ENCODE measurements at regions not wholly inside any gene's neighbourhood (a gene's known extent, or its start where the extent isn't known, plus 50 kb on each side); places are given as distances from the start of the nearest gene placed in this dataset.
"Not testable (repeated sequence)": the region's sequence is repeated elsewhere in the genome, so short reads cannot be mapped to it uniquely, and the experiment has no call there.

DNA sequence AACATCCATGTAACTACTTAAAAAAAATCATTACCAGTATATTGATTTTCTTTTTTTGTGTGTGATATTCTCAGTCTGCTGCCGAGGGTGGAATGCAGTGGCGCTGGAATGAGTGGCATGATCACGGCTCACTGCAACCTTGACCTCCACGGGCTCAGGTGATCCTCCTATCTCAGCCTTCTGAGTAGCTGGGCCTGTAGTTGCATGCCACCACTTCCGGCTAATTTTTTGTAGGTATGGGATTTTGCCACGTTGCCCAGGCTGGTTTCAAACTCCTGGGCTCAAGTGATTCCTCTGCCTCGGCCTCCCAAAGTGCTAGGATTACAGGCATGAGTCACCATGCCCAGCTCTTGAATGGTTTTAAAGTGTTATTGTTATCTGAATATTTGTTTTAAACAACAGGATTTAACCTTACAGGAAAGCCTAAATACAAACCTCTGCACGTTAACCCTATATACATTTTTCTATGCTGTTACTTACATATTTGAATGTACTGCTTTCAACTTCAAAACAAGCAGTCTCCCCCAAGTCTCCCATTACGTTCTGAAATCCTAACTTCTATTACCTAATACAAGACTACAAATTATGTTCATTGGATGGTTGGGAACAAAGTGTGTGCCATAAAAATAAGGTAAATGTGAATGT is 61.7 kb downstream of the KPNA2 start:
- peaks cover 0 to 1% (median 0%) of the 10 kb centered on the region in 5 donors for H3K36me3 Mint-ChIP-seq
- CTCF ChIA-PET: no interaction called here
- H3K9me3 Mint-ChIP-seq: no peaks in the 10 kb centered on the region

DNA sequence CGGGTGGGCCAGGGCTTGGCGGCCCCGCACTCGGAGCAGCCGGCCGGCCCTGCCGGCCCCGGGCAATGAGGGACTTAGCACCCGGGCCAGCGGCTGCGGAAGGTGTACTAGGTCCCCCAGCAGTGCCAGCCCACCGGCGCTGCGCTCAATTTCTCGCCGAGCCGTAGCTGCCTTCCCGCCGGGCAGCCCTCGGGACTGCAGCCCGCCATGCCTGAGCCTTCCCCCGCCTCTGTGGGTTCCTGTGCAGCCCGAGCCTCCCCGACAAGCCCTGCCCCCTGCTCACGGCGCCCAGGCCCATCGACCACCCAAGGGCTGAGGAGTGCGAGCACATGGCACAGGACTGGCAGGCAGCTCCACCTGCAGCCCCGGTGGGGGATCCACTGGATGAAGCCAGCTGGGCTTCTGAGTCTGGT is 63.8 kb downstream of the KPNA2 start:
- DNase-seq; ATAC-seq; H3K4me3 Mint-ChIP-seq; CTCF ChIA-PET; H3K9me3 ChIP-seq (ENCODE audit: control insufficient read depth in 2 of 3, low read length in 3 of 3); intact Hi-C loops (cut with micrococcal nuclease); H3K9me3 Mint-ChIP-seq; H3K27ac Mint-ChIP-seq; H3K27me3 ChIP-seq (ENCODE audit: control insufficient read depth in 2 of 2, insufficient read depth in 2 of 2, low read length in 2 of 2); H3K27ac ChIP-seq (ENCODE audit: low read depth, low read length); H3K4me3 ChIP-seq (ENCODE audit: low read length); H3K36me3 Mint-ChIP-seq; H3K36me3 ChIP-seq (ENCODE audit: control insufficient read depth in 2 of 3, insufficient read depth in 3 of 3, low read length in 3 of 3): not testable (repeated sequence)
- H3K27me3 Mint-ChIP-seq: peaks cover 0 to 18% (median 0%) of the 10 kb centered on the region in 5 donors
- H3K4me1 ChIP-seq (ENCODE audit: control insufficient read depth in 2 of 2, insufficient read depth in 2 of 2, low read length in 2 of 2): peaks cover 0 to 20% of the 10 kb centered on the region in 2 donors
- peaks cover 10 to 32% (median 26%) of the 10 kb centered on the region in 7 donors for H3K4me1 Mint-ChIP-seq
- POLR2A ChIA-PET: interaction anchor here (0.6 kb wide), 1 partner anchor 202 kb away, joined by 3 read pairs; no protein-coding TSS in a partner anchor

More for the DNA sequence above, 61.7 kb downstream of the KPNA2 start:
- no peaks in the 10 kb centered on the region for H3K9me3 ChIP-seq (ENCODE audit: control insufficient read depth in 2 of 3, low read length in 3 of 3)
- no peaks in the 10 kb centered on the region for H3K27me3 ChIP-seq (ENCODE audit: control insufficient read depth in 2 of 2, insufficient read depth in 2 of 2, low read length in 2 of 2)
- Mint-ChIP-seq H3K27me3 (peaks cover 0 to 13% (median 0%) of the 10 kb centered on the region in 5 donors), H3K27ac (no peak overlapping the region), H3K4me3 (no peak overlapping the region), H3K4me1 (peaks cover 0 to 14% (median 6%) of the 10 kb centered on the region in 7 donors)
- H3K4me1 ChIP-seq (ENCODE audit: control insufficient read depth in 2 of 2, insufficient read depth in 2 of 2, low read length in 2 of 2): peaks cover 0 to 4% of the 10 kb centered on the region in 2 donors
- DNase-seq (no peak), ATAC-seq (no peak)
- intact Hi-C loops (cut with micrococcal nuclease): no loop called here
- POLR2A ChIA-PET: interaction anchor here (1.0 kb wide), 1 partner anchor 194 kb away, joined by 3 read pairs; the partner anchor contains the start of gene ARSG
- no peak overlapping the region for H3K4me3 ChIP-seq (ENCODE audit: low read length)
- no peak overlapping the region for H3K27ac ChIP-seq (ENCODE audit: low read depth, low read length)
- H3K36me3 ChIP-seq (ENCODE audit: control insufficient read depth in 2 of 3, insufficient read depth in 3 of 3, low read length in 3 of 3): peaks cover 0 to 4% (median 0%) of the 10 kb centered on the region in 3 experiments

DNA sequence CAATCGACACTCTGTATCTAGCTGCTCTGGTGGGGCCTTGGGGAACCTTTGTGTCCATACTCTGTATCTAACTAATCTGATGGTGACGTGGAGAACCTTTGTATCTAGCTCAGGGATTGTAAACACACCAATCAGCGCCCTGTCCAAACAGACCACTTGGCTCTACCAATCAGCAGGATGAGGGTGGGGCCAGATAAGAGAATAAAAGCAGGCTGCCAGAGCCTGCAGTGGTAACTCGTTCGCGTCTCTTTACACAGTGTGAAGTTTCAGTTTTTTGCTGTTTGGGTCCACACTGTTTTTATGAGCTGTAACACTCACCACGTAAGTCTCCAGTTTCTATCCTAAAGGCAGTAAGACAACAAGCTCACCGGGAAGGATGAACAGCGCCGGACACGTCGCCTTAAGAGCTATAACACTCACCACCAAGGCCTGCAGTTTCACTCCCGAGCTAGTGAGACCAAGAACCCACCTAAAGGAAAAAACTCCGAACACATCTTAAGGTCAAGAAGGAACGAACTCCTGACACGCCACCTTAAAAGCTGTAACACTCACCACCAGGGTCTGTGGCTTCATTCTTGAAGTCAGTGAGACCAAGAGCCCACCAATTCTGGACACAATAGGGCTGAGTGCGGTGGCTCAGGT is 64.6 kb downstream of the KPNA2 start:
- Histone ChIP-seq H3K4me1 (ENCODE audit: control insufficient read depth in 2 of 2, insufficient read depth in 2 of 2, low read length in 2 of 2) (peaks cover 3 to 20% of the 10 kb centered on the region in 2 donors), H3K27me3 (ENCODE audit: control insufficient read depth in 2 of 2, insufficient read depth in 2 of 2, low read length in 2 of 2) (no peaks in the 10 kb centered on the region), H3K4me3 (ENCODE audit: low read length) (no peak overlapping the region), H3K36me3 (ENCODE audit: control insufficient read depth in 2 of 3, insufficient read depth in 3 of 3, low read length in 3 of 3) (peaks cover 0 to 4% (median 0%) of the 10 kb centered on the region in 3 experiments), H3K9me3 (ENCODE audit: control insufficient read depth in 2 of 3, low read length in 3 of 3) (no peaks in the 10 kb centered on the region), H3K27ac (ENCODE audit: low read depth, low read length) (no peak overlapping the region)
- CTCF ChIA-PET: no interaction called here
- Mint-ChIP-seq H3K4me1 (peaks cover 10 to 36% (median 27%) of the 10 kb centered on the region in 7 donors), H3K9me3 (no peaks in the 10 kb centered on the region), H3K36me3 (peaks cover 0 to 4% (median 0%) of the 10 kb centered on the region in 5 donors), H3K4me3 (peak overlapping the region; percentile 30 to 99 (median 92)), H3K27ac (peak overlapping the region in 8 of 9 donors; percentile 5 to 94 (median 53)), H3K27me3 (peaks cover 0 to 13% (median 0%) of the 10 kb centered on the region in 5 donors)
- no peak for ATAC-seq
- POLR2A ChIA-PET: no interaction called here
- DNase-seq: no peak
- intact Hi-C loops (cut with micrococcal nuclease): loop anchor here (2.0 to 5.0 kb wide), 4 partner anchors 13 to 362 kb away; partner anchors contain the start of gene WIPI1 (in 1 of the 2)

DNA sequence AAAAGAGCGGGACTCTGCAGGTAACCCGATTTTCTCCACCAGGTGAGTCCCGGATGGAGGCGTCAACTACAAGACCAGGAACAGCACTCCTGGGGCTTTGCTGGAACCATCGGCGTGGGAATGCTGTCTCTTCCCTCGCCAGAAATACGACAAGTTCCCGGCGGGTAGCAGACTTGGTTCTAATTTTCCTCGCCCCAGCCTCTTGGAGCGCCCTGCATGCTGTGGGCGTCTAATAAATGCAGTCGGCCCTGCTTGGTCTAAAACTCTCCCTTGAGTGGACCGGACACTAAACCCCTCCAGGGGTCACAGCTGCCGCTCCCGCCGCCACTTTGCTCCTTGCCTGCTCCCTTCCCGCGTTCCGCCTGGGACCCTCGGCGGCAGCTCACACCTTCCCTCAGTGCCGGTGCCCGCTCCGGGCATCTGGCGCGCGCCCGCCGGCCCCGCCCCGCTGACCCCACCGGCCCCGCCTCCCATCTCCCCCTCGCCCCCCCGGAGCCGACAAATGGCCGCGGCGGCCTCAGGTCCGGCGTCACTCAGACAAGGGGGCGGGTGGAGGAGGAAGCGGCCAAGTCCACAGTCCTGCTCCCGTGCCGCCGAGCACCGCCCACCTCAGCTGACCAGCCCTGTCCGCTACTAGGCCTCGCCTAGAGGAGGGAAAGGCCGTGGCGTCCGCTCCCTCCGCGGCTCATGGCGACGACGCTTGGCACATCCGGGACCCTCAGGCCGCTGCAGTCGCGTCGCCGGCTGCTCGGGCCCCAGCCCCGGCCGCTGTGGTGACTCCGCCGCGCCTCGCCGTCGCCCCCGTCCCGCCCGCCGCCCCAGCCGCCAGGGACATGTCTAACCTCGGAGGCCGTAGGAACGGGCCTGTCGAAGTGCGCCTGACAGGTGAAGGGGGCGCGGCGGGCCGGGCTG is 65.8 kb downstream of the KPNA2 start:
- ATAC-seq (peak; percentile 92), DNase-seq (peak in 8 of 9 donors; percentile 36 to 71 (median 46))
- H3K36me3 Mint-ChIP-seq: peaks cover 0 to 4% (median 0%) of the 10 kb centered on the region in 5 donors
- CTCF ChIA-PET: no interaction called here
- Histone ChIP-seq H3K36me3 (ENCODE audit: control insufficient read depth in 2 of 3, insufficient read depth in 3 of 3, low read length in 3 of 3) (peaks cover 0 to 4% (median 0%) of the 10 kb centered on the region in 3 experiments), H3K27me3 (ENCODE audit: control insufficient read depth in 2 of 2, insufficient read depth in 2 of 2, low read length in 2 of 2) (no peaks in the 10 kb centered on the region), H3K27ac (ENCODE audit: low read depth, low read length) (peak overlapping the region; percentile 85), H3K4me1 (ENCODE audit: control insufficient read depth in 2 of 2, insufficient read depth in 2 of 2, low read length in 2 of 2) (peaks cover 3 to 20% of the 10 kb centered on the region in 2 donors), H3K9me3 (ENCODE audit: control insufficient read depth in 2 of 3, low read length in 3 of 3) (no peaks in the 10 kb centered on the region), H3K4me3 (ENCODE audit: low read length) (peak overlapping the region; percentile 75)
- POLR2A ChIA-PET: interaction anchor here (0.6 to 0.9 kb wide), 3 partner anchors 19 to 1403 kb away, joined by 4 to 7 read pairs (median 4); partner anchors contain the start of gene AMZ2
- intact Hi-C loops (cut with micrococcal nuclease): loop anchor here (1.0 to 5.0 kb wide), 5 partner anchors 15 to 361 kb away; partner anchors contain the start of genes KPNA2 (in 1 of the 2) and WIPI1 (in 1 of the 2)
- H3K4me3 Mint-ChIP-seq: peak overlapping the region; percentile 86 to 99 (median 95)
- H3K9me3 Mint-ChIP-seq: no peaks in the 10 kb centered on the region
- peak overlapping the region; percentile 83 to 98 (median 95) for H3K27ac Mint-ChIP-seq
- peaks cover 0 to 12% (median 0%) of the 10 kb centered on the region in 5 donors for H3K27me3 Mint-ChIP-seq
- peaks cover 15 to 42% (median 33%) of the 10 kb centered on the region in 7 donors for H3K4me1 Mint-ChIP-seq

DNA sequence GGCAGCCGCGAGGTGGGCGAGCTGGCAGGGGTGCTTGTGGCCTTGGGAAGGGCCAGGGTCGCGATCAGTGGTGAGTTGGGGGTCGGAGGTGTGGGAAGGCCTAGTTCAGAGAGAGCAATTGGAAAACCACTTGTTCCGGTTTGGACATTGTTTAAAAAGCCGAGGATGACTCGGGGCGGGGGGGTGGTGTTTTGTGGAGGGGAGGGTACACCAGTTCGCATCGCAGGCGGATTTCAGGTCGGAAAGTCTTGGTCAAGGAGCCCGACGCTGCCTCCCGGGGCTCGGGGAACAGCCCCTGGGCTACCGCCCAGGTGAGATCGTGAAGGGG is 66.4 kb downstream of the KPNA2 start:
- peaks cover 0 to 12% (median 0%) of the 10 kb centered on the region in 5 donors for H3K27me3 Mint-ChIP-seq
- peaks cover 0 to 7% (median 4%) of the 10 kb centered on the region in 5 donors for H3K36me3 Mint-ChIP-seq
- peak overlapping the region; percentile 86 to 99 (median 95) for H3K4me3 Mint-ChIP-seq
- peaks cover 3 to 20% of the 10 kb centered on the region in 2 donors for H3K4me1 ChIP-seq (ENCODE audit: control insufficient read depth in 2 of 2, insufficient read depth in 2 of 2, low read length in 2 of 2)
- H3K9me3 Mint-ChIP-seq: no peaks in the 10 kb centered on the region
- peak overlapping the region; percentile 85 for H3K27ac ChIP-seq (ENCODE audit: low read depth, low read length)
- peak overlapping the region; percentile 83 to 98 (median 95) for H3K27ac Mint-ChIP-seq
- DNase-seq: no peak
- peak overlapping the region; percentile 75 for H3K4me3 ChIP-seq (ENCODE audit: low read length)
- intact Hi-C loops (cut with micrococcal nuclease): loop anchor here (1.0 to 5.0 kb wide), 5 partner anchors 15 to 360 kb away; partner anchors contain the start of genes KPNA2 (in 1 of the 2) and WIPI1 (in 1 of the 2)
- ChIA-PET CTCF (interaction anchor here (1.2 kb wide), 1 partner anchor 239 kb away, joined by 5 read pairs; no protein-coding TSS in a partner anchor), POLR2A (interaction anchor here (0.6 to 1.2 kb wide), 5 partner anchors 21 to 1404 kb away, joined by 3 to 7 read pairs (median 3); partner anchors contain the start of genes AMZ2 and ARSG)
- no peak for ATAC-seq
- no peaks in the 10 kb centered on the region for H3K27me3 ChIP-seq (ENCODE audit: control insufficient read depth in 2 of 2, insufficient read depth in 2 of 2, low read length in 2 of 2)
- peaks cover 19 to 48% (median 39%) of the 10 kb centered on the region in 7 donors for H3K4me1 Mint-ChIP-seq
- peaks cover 0 to 4% (median 0%) of the 10 kb centered on the region in 3 experiments for H3K36me3 ChIP-seq (ENCODE audit: control insufficient read depth in 2 of 3, insufficient read depth in 3 of 3, low read length in 3 of 3)
- H3K9me3 ChIP-seq (ENCODE audit: control insufficient read depth in 2 of 3, low read length in 3 of 3): no peaks in the 10 kb centered on the region
